Breast epithelium (tissue), 4 donors: ENCODE measurements at regions not wholly inside any gene's neighbourhood (a gene's known extent, or its start where the extent isn't known, plus 50 kb on each side); places are given as distances from the start of the nearest gene placed in this dataset.
"Not testable (repeated sequence)": the region's sequence is repeated elsewhere in the genome, so short reads cannot be mapped to it uniquely, and the experiment has no call there.

Experiments
- DNase-seq, 2 donors: peaks; one replicate each; pipeline ENCODE4 v3.0.0-alpha.2; 2019; ENCODE audit warnings: low spot score in 2 of 2
- H3K27ac ChIP-seq, 2 donors: fragments of 200-600 bp; sonication (generic) in 1 of 2; one replicate each; pipeline ENCODE4 v1.5.1; 2016 to 2019; ENCODE audit warnings: mild to moderate bottlenecking in 1 of 2
- H3K27me3 ChIP-seq, 2 donors: fragments of 200-600 bp; sonication (generic) in 1 of 2; one replicate each; pipeline versions ENCODE4 v1.5.1 to v1.6.0; 2017 to 2019; ENCODE audit warnings: control low read depth in 1 of 2, mild to moderate bottlenecking in 1 of 2
- H3K36me3 ChIP-seq: fragments of 200-600 bp; one replicate; pipeline ENCODE4 v1.5.1; 2019
- H3K4me1 ChIP-seq, 2 donors: fragments of 200-600 bp; sonication (generic); one replicate each; pipeline ENCODE4 v1.5.1; 2016 to 2019; ENCODE audit warnings: control low read depth in 1 of 2
- H3K4me3 ChIP-seq, 3 donors: fragments of 200-600 bp; sonication (generic); 1 replicate in 2 of 3; 2 replicates in 1 of 3; pipeline ENCODE4 v1.5.1; 2016 to 2019; ENCODE audit warnings: mild to moderate bottlenecking in 3 of 3, moderate library complexity in 2 of 3
- H3K9me3 ChIP-seq, 2 donors: fragments of 200-600 bp; sonication (generic) in 1 of 2; one replicate each; pipeline ENCODE4 v1.5.1; 2016 to 2019; ENCODE audit warnings: control low read depth in 1 of 2
- CTCF ChIP-seq, 3 donors: fragments of 450-650 bp; IDR thresholded peaks; one replicate each; pipeline ENCODE4 v1.5.1; 2016 to 2017; ENCODE audit warnings: antibody characterized with exemption in 3 of 3, mild to moderate bottlenecking in 3 of 3, moderate library complexity in 3 of 3
- POLR2A ChIP-seq: fragments of 450-650 bp; IDR thresholded peaks from one replicate; pipeline ENCODE4 v1.6.1; 2016; ENCODE audit warnings: antibody characterized with exemption, mild to moderate bottlenecking, moderate library complexity
- POLR2AphosphoS5 ChIP-seq, 3 donors: sonication (generic); formaldehyde crosslinking; IDR thresholded peaks; one replicate each; pipeline ENCODE4 v1.6.1; 2017; ENCODE audit warnings: antibody characterized with exemption in 3 of 3
- intact Hi-C: fragments of 100-400 bp; cut with DNase I; formaldehyde crosslinking; loops from one replicate; pipeline ENCODE4 v1.15.1; 2023; ENCODE audit warnings: low total_unique reads

DNA sequence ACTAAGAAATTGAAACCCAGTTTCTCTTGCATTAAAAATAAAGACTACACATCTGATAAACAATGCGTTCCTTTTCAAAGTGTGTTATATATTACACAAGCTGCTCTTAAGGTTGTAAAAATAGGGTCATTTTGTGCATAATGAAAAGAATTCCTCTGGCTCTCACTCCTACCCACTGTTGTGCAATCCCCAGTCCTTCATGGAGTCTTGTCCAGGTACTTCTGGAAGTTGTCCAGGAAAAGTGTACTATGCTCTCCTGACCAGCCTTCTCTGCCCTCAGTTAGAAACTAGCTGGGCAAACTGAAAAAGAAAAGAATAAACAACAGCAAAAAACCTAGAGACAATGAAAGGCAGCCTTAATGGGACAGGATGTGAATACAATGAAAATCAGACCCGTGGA, 345.5 kb upstream of the PAPPA start:
- Histone ChIP-seq H3K27me3 (no peaks in the 10 kb centered on the region), H3K27ac (no peak overlapping the region), H3K9me3 (no peaks in the 10 kb centered on the region), H3K4me3 (peak overlapping the region in 1 of 3 donors; percentile 4), H3K36me3 (no peaks in the 10 kb centered on the region), H3K4me1 (no peaks in the 10 kb centered on the region)
- intact Hi-C loops: no loop called here
- peak in 1 of 2 donors; percentile 27 for DNase-seq
- TF ChIP-seq CTCF (IDR thresholded peaks at IDR 0.05) (no peak), POLR2AphosphoS5 (IDR thresholded peaks at IDR 0.05) (no peak), POLR2A (no peak)

DNA sequence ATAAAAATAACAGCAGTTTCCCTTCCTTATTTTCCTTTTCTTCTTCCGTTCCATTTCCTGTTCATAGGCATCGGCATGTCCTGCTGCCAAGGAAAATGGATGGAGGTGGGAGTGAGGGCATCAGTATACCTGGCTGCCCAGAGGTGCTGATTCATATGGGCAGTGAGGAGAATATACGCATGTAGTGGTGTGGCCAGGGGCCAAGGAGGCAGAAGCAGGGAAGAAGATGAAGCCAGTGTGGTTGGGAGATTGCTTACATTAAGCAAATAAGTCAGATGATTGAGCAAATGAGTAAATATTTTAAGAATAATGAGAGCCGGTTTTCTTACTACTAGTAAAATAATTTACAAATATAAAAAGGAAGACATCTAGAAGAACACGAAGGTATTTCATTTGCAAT, 344.9 kb upstream of the PAPPA start:
- intact Hi-C loops: no loop called here
- DNase-seq: no peak

DNA sequence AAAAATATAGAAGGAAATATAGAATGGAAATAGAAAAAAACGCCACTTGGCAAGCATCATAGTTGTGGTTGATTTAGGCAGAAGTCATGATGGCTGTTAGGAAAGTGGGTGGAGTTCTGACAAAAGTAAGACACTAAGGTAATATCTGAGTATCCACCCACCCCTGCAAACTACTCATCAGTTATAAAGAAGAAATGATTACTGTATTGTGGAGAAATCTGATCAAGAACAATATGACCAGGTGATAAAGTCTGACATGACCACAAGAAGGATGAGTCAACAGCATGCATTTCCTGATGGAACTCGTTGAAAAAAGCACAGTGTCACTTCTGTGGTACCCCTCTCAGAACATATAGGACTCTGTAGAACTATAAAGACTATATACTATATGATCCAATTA, 343.4 kb upstream of the PAPPA start:
- intact Hi-C loops: no loop called here
- no peaks in the 10 kb centered on the region for H3K36me3 ChIP-seq
- no peak for DNase-seq
- H3K27me3 ChIP-seq: no peaks in the 10 kb centered on the region
- H3K4me3 ChIP-seq: no peak overlapping the region
- H3K27ac ChIP-seq: no peak overlapping the region
- TF ChIP-seq POLR2AphosphoS5 (IDR thresholded peaks at IDR 0.05) (no peak), POLR2A (no peak), CTCF (IDR thresholded peaks at IDR 0.05) (no peak)
- no peaks in the 10 kb centered on the region for H3K9me3 ChIP-seq
- H3K4me1 ChIP-seq: no peaks in the 10 kb centered on the region

More for the DNA sequence above, 344.9 kb upstream of the PAPPA start:
- no peak for TF ChIP-seq CTCF (IDR thresholded peaks at IDR 0.05)
- no peak for TF ChIP-seq POLR2A
- TF ChIP-seq POLR2AphosphoS5 (IDR thresholded peaks at IDR 0.05): no peak
- H3K27ac ChIP-seq: no peak overlapping the region
- H3K4me1 ChIP-seq: no peaks in the 10 kb centered on the region
- peak overlapping the region in 1 of 3 donors; percentile 4 for H3K4me3 ChIP-seq
- no peaks in the 10 kb centered on the region for H3K9me3 ChIP-seq
- no peaks in the 10 kb centered on the region for H3K27me3 ChIP-seq
- H3K36me3 ChIP-seq: no peaks in the 10 kb centered on the region

DNA sequence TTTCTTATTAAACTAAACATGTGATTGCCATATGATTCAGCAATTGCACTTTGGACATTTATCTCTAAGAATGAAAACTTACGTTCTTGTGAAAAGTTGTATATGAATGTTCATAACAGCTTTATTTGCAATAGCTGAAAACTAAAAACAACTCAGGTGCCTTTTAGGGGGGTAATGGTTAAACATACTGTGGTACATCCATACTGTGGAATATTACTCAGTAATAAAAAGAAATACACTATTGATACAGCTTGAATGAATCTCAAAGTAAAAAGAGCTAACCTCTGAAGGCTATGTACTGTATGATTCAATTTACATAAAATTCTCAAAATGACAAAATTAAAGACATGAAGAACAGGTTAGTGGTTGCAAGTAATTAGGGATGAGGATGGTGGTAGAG, 339.5 kb upstream of the PAPPA start:
- Histone ChIP-seq H3K36me3 (no peaks in the 10 kb centered on the region), H3K27ac (no peak overlapping the region), H3K4me3 (no peak overlapping the region), H3K9me3 (no peaks in the 10 kb centered on the region), H3K4me1 (no peaks in the 10 kb centered on the region), H3K27me3 (no peaks in the 10 kb centered on the region)
- intact Hi-C loops: no loop called here
- no peak for TF ChIP-seq POLR2AphosphoS5 (IDR thresholded peaks at IDR 0.05)
- TF ChIP-seq CTCF (IDR thresholded peaks at IDR 0.05): no peak
- no peak for TF ChIP-seq POLR2A
- no peak for DNase-seq

GRCh38 chr9:115815786-115816185, 337.8 kb upstream of the PAPPA start:
- no peak for DNase-seq
- Histone ChIP-seq H3K4me3 (no peak overlapping the region), H3K27ac (no peak overlapping the region), H3K9me3 (no peaks in the 10 kb centered on the region), H3K4me1 (no peaks in the 10 kb centered on the region), H3K36me3 (no peaks in the 10 kb centered on the region), H3K27me3 (no peaks in the 10 kb centered on the region)
- intact Hi-C loops: no loop called here
- TF ChIP-seq CTCF (IDR thresholded peaks at IDR 0.05) (no peak), POLR2AphosphoS5 (IDR thresholded peaks at IDR 0.05) (no peak), POLR2A (no peak)

GRCh38 chr9:115818651-115819050, 334.9 kb upstream of the PAPPA start:
- intact Hi-C loops, DNase-seq, H3K9me3 ChIP-seq: not testable (repeated sequence)

More at GRCh38 chr9:115818651-115819050, 334.9 kb upstream of the PAPPA start:
- not testable (repeated sequence) for H3K27ac ChIP-seq, H3K27me3 ChIP-seq, H3K36me3 ChIP-seq, H3K4me3 ChIP-seq, H3K4me1 ChIP-seq
